CD4-positive, alpha-beta memory T cell (primary cell): ENCODE measurements at regions not wholly inside any gene's neighbourhood (a gene's known extent, or its start where the extent isn't known, plus 50 kb on each side); places are given as distances from the start of the nearest gene placed in this dataset.
"Not testable (repeated sequence)": the region's sequence is repeated elsewhere in the genome, so short reads cannot be mapped to it uniquely, and the experiment has no call there.

ENCODE experiments used
- CTCF ChIA-PET: fragments of 350-600 bp; sonication (Branson Sonifier 250); formaldehyde crosslinking; loops from one replicate; lab custom pipeline; 2021; ENCODE audit warnings: inconsistent platforms; ENCODE audit not compliant: partially characterized antibody; lab: Charles Lee
- POLR2A ChIA-PET: fragments of 350-600 bp; sonication (Branson Sonifier 250); formaldehyde crosslinking; loops from one replicate; lab custom pipeline; 2021; ENCODE audit not compliant: partially characterized antibody; lab: Charles Lee
- DNase-seq, 5 donors: peaks; one replicate each; pipeline versions ENCODE4 v3.0.0 to v3.0.0-alpha.2; 2020 to 2022; ENCODE audit warnings: mixed read lengths in 1 of 5
- H3K27ac ChIP-seq: one replicate; pipeline ENCODE4 v1.7.0; 2013; ENCODE audit warnings: low read depth, low read length
- H3K27me3 ChIP-seq: 2 replicates; pipeline ENCODE4 v1.7.0; 2013; ENCODE audit warnings: mild to moderate bottlenecking, low read length, moderate library complexity; ENCODE audit not compliant: insufficient read depth
- H3K36me3 ChIP-seq: 2 replicates; pipeline ENCODE4 v1.7.0; 2013; ENCODE audit warnings: mild to moderate bottlenecking, low read length, moderate library complexity; ENCODE audit not compliant: insufficient read depth
- H3K4me1 ChIP-seq: 2 replicates; pipeline ENCODE4 v1.7.0; 2013; ENCODE audit warnings: mild to moderate bottlenecking, low read length, moderate library complexity; ENCODE audit not compliant: insufficient read depth
- H3K4me3 ChIP-seq, 2 donors: one replicate each; pipeline ENCODE4 v1.7.0; 2013; ENCODE audit warnings: low read length in 2 of 2, mild to moderate bottlenecking in 1 of 2
- H3K9me3 ChIP-seq, 2 donors: one replicate each; pipeline ENCODE4 v1.7.0; 2013; ENCODE audit warnings: low read length in 2 of 2, control low read depth in 1 of 2; ENCODE audit not compliant: control insufficient read depth in 1 of 2
- H3K27ac Mint-ChIP-seq, 7 donors: one replicate each; pipeline ENCODE4 v1.8.0; 2020 to 2021; ENCODE audit warnings: mixed read lengths in 7 of 7, mild to moderate bottlenecking in 6 of 7, inconsistent platforms in 3 of 7, moderate library complexity in 3 of 7
- H3K27me3 Mint-ChIP-seq, 2 donors: one replicate each; pipeline ENCODE4 v1.8.0; 2020 to 2021; ENCODE audit warnings: mixed read lengths in 2 of 2
- H3K36me3 Mint-ChIP-seq, 2 donors: one replicate each; pipeline ENCODE4 v1.8.0; 2020 to 2021; ENCODE audit warnings: mixed read lengths in 2 of 2, inconsistent platforms in 1 of 2, mild to moderate bottlenecking in 1 of 2
- H3K4me1 Mint-ChIP-seq, 4 donors: one replicate each; pipeline ENCODE4 v1.8.0; 2020 to 2021; ENCODE audit warnings: mixed read lengths in 4 of 4, mild to moderate bottlenecking in 1 of 4
- H3K4me3 Mint-ChIP-seq, 8 donors: one replicate each; pipeline ENCODE4 v1.8.0; 2020 to 2021; ENCODE audit warnings: mixed read lengths in 8 of 8, mild to moderate bottlenecking in 7 of 8, moderate library complexity in 6 of 8, inconsistent platforms in 3 of 8
- H3K9me3 Mint-ChIP-seq, 8 donors: one replicate each; pipeline ENCODE4 v1.8.0; 2020 to 2021; ENCODE audit warnings: mixed read lengths in 8 of 8, mild to moderate bottlenecking in 5 of 8, inconsistent platforms in 3 of 8, moderate library complexity in 1 of 8
- intact Hi-C: fragments of 100-400 bp; cut with micrococcal nuclease; formaldehyde crosslinking; loops from one replicate; pipeline ENCODE4 v1.15.1; 2023

GRCh38 chr19:7400815-7401214, 52.1 kb downstream of the ARHGEF18 start:
- H3K4me1 Mint-ChIP-seq: peaks cover 20 to 50% (median 25%) of the 10 kb centered on the region in 4 donors
- CTCF ChIA-PET: interaction anchor here (1.1 kb wide), 1 partner anchor 10 kb away, joined by 3 read pairs; no protein-coding TSS in a partner anchor
- POLR2A ChIA-PET: no interaction called here

GRCh38 chr19:7401694-7402093, 53.0 kb downstream of the ARHGEF18 start:
- no peak overlapping the region for H3K4me3 Mint-ChIP-seq
- Histone ChIP-seq H3K27ac (no peak overlapping the region), H3K36me3 (peaks cover 38% of the 10 kb centered on the region), H3K4me1 (peaks cover 16% of the 10 kb centered on the region), H3K9me3 (no peaks in the 10 kb centered on the region), H3K4me3 (no peak overlapping the region), H3K27me3 (no peaks in the 10 kb centered on the region)
- H3K27ac Mint-ChIP-seq: peak overlapping the region in 1 of 7 donors; percentile 22
- CTCF ChIA-PET: no interaction called here
- intact Hi-C loops: no loop called here
- no peak for DNase-seq
- peaks cover 15 to 49% (median 21%) of the 10 kb centered on the region in 4 donors for H3K4me1 Mint-ChIP-seq
- POLR2A ChIA-PET: interaction anchor here (1.4 kb wide), 1 partner anchor 10 kb away, joined by 3 read pairs; no protein-coding TSS in a partner anchor
- peaks cover 34 to 35% of the 10 kb centered on the region in 2 donors for H3K36me3 Mint-ChIP-seq
- no peaks in the 10 kb centered on the region for H3K27me3 Mint-ChIP-seq
- no peaks in the 10 kb centered on the region for H3K9me3 Mint-ChIP-seq

More at GRCh38 chr19:7400815-7401214, 52.1 kb downstream of the ARHGEF18 start:
- peak overlapping the region in 1 of 7 donors; percentile 63 for H3K27ac Mint-ChIP-seq
- Histone ChIP-seq H3K36me3 (peaks cover 36% of the 10 kb centered on the region), H3K27ac (no peak overlapping the region), H3K4me1 (peaks cover 25% of the 10 kb centered on the region), H3K9me3 (no peaks in the 10 kb centered on the region), H3K4me3 (no peak overlapping the region), H3K27me3 (no peaks in the 10 kb centered on the region)
- intact Hi-C loops: no loop called here
- no peaks in the 10 kb centered on the region for H3K9me3 Mint-ChIP-seq
- peaks cover 34 to 35% of the 10 kb centered on the region in 2 donors for H3K36me3 Mint-ChIP-seq
- DNase-seq: no peak
- H3K27me3 Mint-ChIP-seq: no peaks in the 10 kb centered on the region
- no peak overlapping the region for H3K4me3 Mint-ChIP-seq

DNA sequence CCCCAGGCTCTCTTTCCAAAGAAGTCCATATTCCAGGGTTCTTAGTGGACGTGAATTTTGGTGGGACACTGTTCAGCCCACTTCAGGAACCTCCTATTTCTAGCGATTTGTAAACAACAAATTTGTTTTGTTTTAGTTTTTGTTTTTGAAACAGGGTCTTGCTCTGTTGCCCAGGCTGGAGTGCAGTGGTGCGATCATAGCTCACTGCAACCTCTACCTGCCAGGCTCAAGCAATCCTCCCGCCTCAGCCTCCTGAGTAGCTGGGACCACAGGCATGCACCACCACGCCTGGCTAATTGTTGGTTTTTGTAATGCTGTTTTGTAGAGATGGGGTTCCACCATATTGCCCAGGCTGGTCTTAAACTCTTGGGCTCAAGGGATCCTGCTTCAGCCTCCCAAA, 56.7 kb downstream of the ARHGEF18 start:
- H3K27me3 Mint-ChIP-seq, H3K4me3 Mint-ChIP-seq, H3K27ac ChIP-seq, H3K9me3 ChIP-seq, H3K4me1 ChIP-seq, intact Hi-C loops, CTCF ChIA-PET, H3K27me3 ChIP-seq, POLR2A ChIA-PET, DNase-seq, H3K4me3 ChIP-seq, H3K9me3 Mint-ChIP-seq: not testable (repeated sequence)
- Mint-ChIP-seq H3K4me1 (peaks cover 8 to 47% (median 21%) of the 10 kb centered on the region in 4 donors), H3K27ac (peak overlapping the region in 3 of 7 donors; percentile 37 to 78 (median 77)), H3K36me3 (peaks cover 28 to 32% of the 10 kb centered on the region in 2 donors)
- H3K36me3 ChIP-seq: peaks cover 31% of the 10 kb centered on the region

DNA sequence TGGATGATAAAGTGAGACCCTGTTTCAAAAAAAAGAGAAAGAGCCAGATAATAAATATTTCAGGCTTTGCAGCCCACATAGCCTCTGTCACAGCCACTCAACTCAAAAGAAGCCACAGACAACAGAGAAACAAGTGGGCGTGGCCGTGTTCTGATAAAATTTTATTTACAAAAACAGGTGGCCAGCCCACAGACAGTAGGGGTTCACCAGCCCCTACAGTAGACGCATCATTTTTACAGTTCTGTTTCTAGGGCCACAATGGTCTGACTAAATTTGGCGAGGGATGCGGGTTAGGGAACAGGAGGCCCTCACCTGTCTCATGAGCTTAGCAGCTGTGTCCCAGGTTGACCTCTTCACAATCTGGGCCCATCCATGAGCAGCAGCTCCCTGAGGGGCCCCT, 59.5 kb downstream of the ARHGEF18 start:
- no peak overlapping the region for H3K4me3 ChIP-seq
- H3K27ac Mint-ChIP-seq: peak overlapping the region in 2 of 7 donors; percentile 8 to 29
- H3K9me3 Mint-ChIP-seq: no peaks in the 10 kb centered on the region
- peak overlapping the region in 2 of 8 donors; percentile 14 to 24 for H3K4me3 Mint-ChIP-seq
- POLR2A ChIA-PET: no interaction called here
- H3K9me3 ChIP-seq: no peaks in the 10 kb centered on the region
- peaks cover 21 to 24% of the 10 kb centered on the region in 2 donors for H3K36me3 Mint-ChIP-seq
- H3K36me3 ChIP-seq: peaks cover 29% of the 10 kb centered on the region
- peaks cover 9% of the 10 kb centered on the region for H3K4me1 ChIP-seq
- H3K27me3 ChIP-seq: no peaks in the 10 kb centered on the region
- H3K4me1 Mint-ChIP-seq: peaks cover 16 to 39% (median 21%) of the 10 kb centered on the region in 4 donors
- CTCF ChIA-PET: no interaction called here
- no peak overlapping the region for H3K27ac ChIP-seq
- no peak for DNase-seq
- no peaks in the 10 kb centered on the region for H3K27me3 Mint-ChIP-seq
- intact Hi-C loops: no loop called here

- Mint-ChIP-seq H3K9me3 (no peaks in the 10 kb centered on the region), H3K27ac (peak overlapping the region in 1 of 7 donors; percentile 29), H3K27me3 (no peaks in the 10 kb centered on the region), H3K36me3 (peaks cover 12 to 24% of the 10 kb centered on the region in 2 donors), H3K4me1 (peaks cover 23 to 48% (median 25%) of the 10 kb centered on the region in 4 donors), H3K4me3 (no peak overlapping the region)
- H3K4me1 ChIP-seq: peaks cover 9% of the 10 kb centered on the region
- ChIA-PET CTCF (no interaction called here), POLR2A (interaction anchor here (1.7 kb wide), 1 partner anchor 9 kb away, joined by 3 read pairs; no protein-coding TSS in a partner anchor)
- intact Hi-C loops: no loop called here
- no peaks in the 10 kb centered on the region for H3K27me3 ChIP-seq
- H3K4me3 ChIP-seq: no peak overlapping the region
- no peak overlapping the region for H3K27ac ChIP-seq
- no peaks in the 10 kb centered on the region for H3K9me3 ChIP-seq
- DNase-seq: no peak
- peaks cover 17% of the 10 kb centered on the region for H3K36me3 ChIP-seq
Measured at GRCh38 chr19:7410946-7411345, 62.2 kb downstream of the ARHGEF18 start.

GRCh38 chr19:7413629-7414028, 64.9 kb downstream of the ARHGEF18 start:
- ChIA-PET CTCF (no interaction called here), POLR2A (no interaction called here)
- Histone ChIP-seq H3K27me3 (no peaks in the 10 kb centered on the region), H3K36me3 (peaks cover 13% of the 10 kb centered on the region), H3K4me1 (peaks cover 11% of the 10 kb centered on the region), H3K9me3 (no peaks in the 10 kb centered on the region), H3K27ac (no peak overlapping the region), H3K4me3 (no peak overlapping the region)
- Mint-ChIP-seq H3K27ac (peak overlapping the region in 1 of 7 donors; percentile 57), H3K4me1 (peaks cover 22 to 40% (median 24%) of the 10 kb centered on the region in 4 donors), H3K27me3 (no peaks in the 10 kb centered on the region), H3K9me3 (peaks cover 0 to 3% (median 0%) of the 10 kb centered on the region in 8 donors), H3K36me3 (peaks cover 19 to 25% of the 10 kb centered on the region in 2 donors), H3K4me3 (no peak overlapping the region)
- intact Hi-C loops: no loop called here
- no peak for DNase-seq

GRCh38 chr19:7415163-7415856, 66.6 kb downstream of the ARHGEF18 start:
- Mint-ChIP-seq H3K27me3 (no peaks in the 10 kb centered on the region), H3K4me3 (peak overlapping the region in 1 of 8 donors; percentile 67), H3K36me3 (peaks cover 19 to 30% of the 10 kb centered on the region in 2 donors), H3K27ac (peak overlapping the region in 5 of 7 donors; percentile 38 to 73 (median 57)), H3K9me3 (peaks cover 0 to 3% (median 0%) of the 10 kb centered on the region in 8 donors), H3K4me1 (peaks cover 20 to 44% (median 23%) of the 10 kb centered on the region in 4 donors)
- H3K4me1 ChIP-seq: peaks cover 7% of the 10 kb centered on the region
- CTCF ChIA-PET: no interaction called here
- no peaks in the 10 kb centered on the region for H3K27me3 ChIP-seq
- POLR2A ChIA-PET: interaction anchor here (1.0 kb wide), 1 partner anchor 14 kb away, joined by 3 read pairs; no protein-coding TSS in a partner anchor
- DNase-seq: no peak
- intact Hi-C loops: no loop called here
- H3K36me3 ChIP-seq: peaks cover 20% of the 10 kb centered on the region
- H3K9me3 ChIP-seq: no peaks in the 10 kb centered on the region
- no peak overlapping the region for H3K27ac ChIP-seq
- H3K4me3 ChIP-seq: no peak overlapping the region
